ES-I3 (cell line): ENCODE measurements at regions not wholly inside any gene's neighbourhood (a gene's known extent, or its start where the extent isn't known, plus 50 kb on each side); places are given as distances from the start of the nearest gene placed in this dataset.

ENCODE experiments used
- H3K36me3 ChIP-seq: 2 replicates; pipeline ENCODE4 v1.6.1; 2013; ENCODE audit warnings: mild to moderate bottlenecking, low read length, control low read depth, moderate library complexity; ENCODE audit not compliant: insufficient read depth
- H3K4me1 ChIP-seq: 2 replicates; pipeline ENCODE4 v1.6.1; 2013; ENCODE audit warnings: mild to moderate bottlenecking, control low read depth, low read length; ENCODE audit not compliant: insufficient read depth
- H3K9ac ChIP-seq: 2 replicates; pipeline ENCODE4 v1.6.1; 2013; ENCODE audit warnings: low read depth, mild to moderate bottlenecking, low read length, moderate library complexity
- H3K9me3 ChIP-seq: 2 replicates; pipeline ENCODE4 v1.6.1; 2013; ENCODE audit warnings: mild to moderate bottlenecking, low read length, moderate library complexity; ENCODE audit not compliant: control insufficient read depth, insufficient read depth

DNA sequence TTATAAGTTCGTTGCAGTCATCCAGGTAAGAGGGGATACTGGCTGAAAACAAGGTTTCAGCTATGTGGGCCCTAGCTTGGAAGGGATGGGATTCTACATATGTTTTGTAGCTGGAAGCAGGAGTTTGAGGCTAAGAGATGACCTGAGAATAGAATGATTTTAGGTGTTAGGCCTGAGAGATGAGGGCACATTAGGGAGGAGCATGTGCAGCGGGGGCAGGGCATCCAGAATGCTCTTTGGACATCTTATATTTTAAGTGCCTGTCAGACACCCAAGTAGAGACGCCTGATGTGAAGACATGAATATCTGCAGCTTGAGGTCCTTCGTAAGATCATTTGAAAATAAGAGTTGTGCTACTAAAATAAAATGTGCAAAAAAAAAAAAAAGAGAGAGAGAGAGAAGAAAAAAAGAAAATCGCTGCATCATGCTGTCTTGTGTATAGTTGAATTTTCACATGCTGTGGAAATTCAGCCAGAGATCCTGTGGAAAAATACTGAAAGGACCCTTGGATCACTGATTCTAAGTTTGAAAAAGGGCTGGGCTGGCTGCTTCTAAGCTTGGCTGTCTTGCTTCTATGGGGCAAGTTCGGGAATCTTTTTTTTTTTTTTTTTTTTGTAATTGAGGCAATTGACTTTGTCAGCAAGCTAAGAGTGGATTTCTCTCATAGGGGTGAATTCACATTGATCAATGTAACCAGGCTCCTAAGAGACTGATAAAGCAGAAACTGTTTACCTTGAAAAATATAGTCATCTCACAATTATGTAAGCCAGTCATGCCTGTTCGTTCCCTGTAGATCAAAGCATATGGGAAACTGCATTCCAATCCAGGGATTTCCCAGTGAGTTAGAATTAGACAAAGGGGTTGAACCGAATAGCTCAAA is 341.0 kb upstream of the GATB start:
- H3K4me1 ChIP-seq = peaks cover 29% of the 10 kb centered on the region
- H3K9ac ChIP-seq = no peak overlapping the region
- no peaks in the 10 kb centered on the region for H3K36me3 ChIP-seq
- no peaks in the 10 kb centered on the region for H3K9me3 ChIP-seq

DNA sequence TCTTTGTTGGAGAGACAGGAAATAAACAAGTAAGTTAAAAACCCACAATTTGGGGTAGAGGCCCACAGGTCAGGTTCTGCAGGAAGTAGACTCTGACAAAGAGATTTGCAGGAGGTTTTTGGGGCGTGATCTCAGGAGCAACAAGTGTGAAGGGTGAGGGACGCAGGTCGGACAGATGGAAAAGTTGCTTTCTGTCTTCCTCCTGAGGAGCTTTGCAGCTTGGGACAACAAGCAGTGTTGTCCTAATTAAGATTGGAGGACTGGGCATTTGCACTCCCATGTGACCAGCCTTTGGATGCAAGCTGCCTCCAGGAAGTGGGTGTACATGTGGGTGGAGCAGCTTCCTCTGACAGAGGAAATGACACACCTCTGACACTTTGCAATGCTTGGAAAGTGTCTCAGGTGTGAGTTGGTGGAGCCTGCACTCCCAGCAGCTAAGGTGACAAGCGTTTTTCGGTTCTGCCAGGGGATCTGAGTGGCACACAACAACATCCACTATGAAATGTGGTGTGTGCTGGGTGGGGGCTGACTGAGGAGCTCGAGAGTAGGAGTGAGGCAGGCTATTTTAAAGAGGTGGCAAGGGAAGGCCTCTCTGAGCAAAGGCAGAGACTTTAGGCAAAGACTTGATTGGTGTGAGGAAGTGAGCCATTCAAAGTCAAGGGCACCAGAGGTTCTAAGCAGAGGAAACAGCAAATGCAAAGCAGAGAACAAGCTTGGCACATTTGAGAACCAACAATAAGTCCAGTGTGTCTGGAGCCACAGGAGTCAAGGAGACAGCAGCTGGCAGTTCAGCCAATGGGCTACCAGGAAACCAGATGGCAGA is 339.8 kb upstream of the GATB start:
- Histone ChIP-seq H3K9me3 (no peaks in the 10 kb centered on the region), H3K9ac (no peak overlapping the region), H3K4me1 (peaks cover 20% of the 10 kb centered on the region), H3K36me3 (no peaks in the 10 kb centered on the region)

DNA sequence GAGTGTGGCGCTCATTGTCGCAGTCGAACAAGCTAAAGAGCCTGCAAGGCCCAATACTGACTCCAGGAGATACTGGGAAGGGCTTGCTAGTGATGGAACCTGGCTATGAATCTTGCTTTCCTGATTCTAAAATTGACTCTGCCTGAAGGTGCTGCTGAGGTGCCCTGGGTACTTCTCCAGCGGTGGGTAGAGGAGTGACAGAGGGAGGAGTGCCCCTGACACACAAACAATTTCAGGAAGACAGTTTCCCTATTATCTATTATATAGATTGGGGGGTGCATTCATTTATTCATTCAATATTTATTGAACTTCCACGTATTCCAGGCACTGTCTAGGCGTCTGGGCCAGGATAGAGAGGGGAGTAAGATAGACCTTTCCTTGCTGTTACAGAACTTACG is 339.2 kb upstream of the GATB start:
- H3K9me3 ChIP-seq = no peaks in the 10 kb centered on the region
- peaks cover 22% of the 10 kb centered on the region for H3K4me1 ChIP-seq
- no peaks in the 10 kb centered on the region for H3K36me3 ChIP-seq
- no peak overlapping the region for H3K9ac ChIP-seq

GRCh38 chr4:152099555-152099954 is 338.7 kb upstream of the GATB start:
- Histone ChIP-seq H3K9me3 (no peaks in the 10 kb centered on the region), H3K9ac (no peak overlapping the region), H3K36me3 (no peaks in the 10 kb centered on the region), H3K4me1 (peaks cover 19% of the 10 kb centered on the region)

- Histone ChIP-seq H3K36me3 (no peaks in the 10 kb centered on the region), H3K4me1 (peaks cover 19% of the 10 kb centered on the region), H3K9me3 (no peaks in the 10 kb centered on the region), H3K9ac (no peak overlapping the region)
These were observed 338.2 kb upstream of the GATB start for GRCh38 chr4:152099061-152099425.

DNA sequence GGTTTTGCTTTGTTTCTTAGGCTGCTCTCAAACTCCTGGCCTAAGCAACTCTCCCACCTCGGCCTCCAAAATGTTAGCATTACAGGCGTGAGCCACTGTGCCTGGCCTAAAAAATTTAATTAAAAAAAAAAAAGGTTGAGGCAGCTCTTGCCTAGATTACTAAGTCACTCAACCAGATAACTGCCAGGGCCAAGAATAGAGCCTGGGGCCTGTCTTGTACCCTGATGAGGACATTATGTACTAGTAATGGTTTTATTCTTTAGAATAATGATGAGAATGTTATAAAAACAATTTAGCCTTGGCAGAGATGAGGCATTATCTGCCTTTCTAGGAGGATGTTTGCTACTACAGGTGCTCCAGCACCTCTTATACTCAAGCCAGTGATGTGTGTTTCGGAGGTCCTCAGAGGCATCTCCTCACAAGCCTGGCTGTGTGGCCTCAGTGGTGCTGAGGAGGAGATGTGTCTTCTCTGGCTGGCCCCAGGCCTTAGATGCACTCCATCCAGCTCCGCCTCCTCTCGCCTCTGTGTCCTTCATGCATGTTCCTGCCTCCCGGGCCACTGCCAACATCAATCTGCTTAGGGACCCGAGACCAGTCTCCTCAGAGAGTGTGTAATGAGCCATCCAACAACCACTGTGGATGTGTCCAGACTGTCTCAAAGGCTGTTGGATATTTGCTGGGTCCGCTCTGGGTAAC is 337.7 kb upstream of the GATB start:
- H3K36me3 ChIP-seq = no peaks in the 10 kb centered on the region
- H3K9ac ChIP-seq = no peak overlapping the region
- no peaks in the 10 kb centered on the region for H3K9me3 ChIP-seq
- peaks cover 19% of the 10 kb centered on the region for H3K4me1 ChIP-seq

DNA sequence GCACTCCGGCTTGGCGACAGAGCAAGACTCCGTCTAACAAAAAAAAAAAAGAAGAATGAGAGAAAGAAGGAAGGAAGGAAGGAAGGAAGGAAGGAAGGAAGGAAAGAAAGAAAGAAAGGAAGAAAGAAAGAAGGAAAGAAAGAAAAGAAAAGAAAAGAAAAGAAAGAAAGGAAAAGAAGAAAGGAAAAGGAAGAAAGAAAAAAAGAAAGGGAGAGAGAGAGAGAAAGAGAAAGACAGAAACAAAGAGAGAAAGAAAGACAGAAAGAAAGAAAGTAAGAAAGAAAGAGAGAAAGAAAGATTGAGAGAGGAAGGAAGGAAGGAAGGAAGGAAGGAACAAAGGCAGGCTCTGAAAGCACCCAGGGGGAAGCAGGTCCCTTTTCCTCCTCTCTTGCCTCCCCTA is 336.6 kb upstream of the GATB start:
- H3K9ac ChIP-seq = no peak overlapping the region
- H3K4me1 ChIP-seq = peaks cover 17% of the 10 kb centered on the region
- no peaks in the 10 kb centered on the region for H3K9me3 ChIP-seq

DNA sequence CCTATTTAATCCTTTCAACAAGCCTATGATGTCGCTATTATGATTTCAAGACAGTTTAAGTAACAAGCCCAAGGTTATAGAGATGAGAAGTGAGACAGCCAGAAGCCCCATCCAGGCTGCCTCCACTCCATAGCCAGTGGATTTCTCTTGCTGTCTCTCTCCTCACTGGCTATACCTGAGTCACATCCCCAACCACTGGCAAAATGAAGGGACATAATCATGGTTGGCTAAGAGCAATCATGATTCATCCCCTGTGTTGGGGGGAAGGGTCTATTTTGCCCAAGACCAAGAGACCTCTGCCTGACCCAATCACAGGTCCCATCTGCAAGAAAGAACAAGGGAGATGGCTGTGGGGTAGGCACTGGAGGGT is 334.9 kb upstream of the GATB start:
- Histone ChIP-seq H3K9me3 (no peaks in the 10 kb centered on the region), H3K9ac (no peak overlapping the region), H3K36me3 (no peaks in the 10 kb centered on the region), H3K4me1 (peaks cover 10% of the 10 kb centered on the region)

More for the DNA sequence above, 336.6 kb upstream of the GATB start:
- H3K36me3 ChIP-seq = no peaks in the 10 kb centered on the region

- H3K4me1 ChIP-seq = peaks cover 10% of the 10 kb centered on the region
- no peak overlapping the region for H3K9ac ChIP-seq
- no peaks in the 10 kb centered on the region for H3K9me3 ChIP-seq
- no peaks in the 10 kb centered on the region for H3K36me3 ChIP-seq
These were observed 334.3 kb upstream of the GATB start for GRCh38 chr4:152094970-152095700.

DNA sequence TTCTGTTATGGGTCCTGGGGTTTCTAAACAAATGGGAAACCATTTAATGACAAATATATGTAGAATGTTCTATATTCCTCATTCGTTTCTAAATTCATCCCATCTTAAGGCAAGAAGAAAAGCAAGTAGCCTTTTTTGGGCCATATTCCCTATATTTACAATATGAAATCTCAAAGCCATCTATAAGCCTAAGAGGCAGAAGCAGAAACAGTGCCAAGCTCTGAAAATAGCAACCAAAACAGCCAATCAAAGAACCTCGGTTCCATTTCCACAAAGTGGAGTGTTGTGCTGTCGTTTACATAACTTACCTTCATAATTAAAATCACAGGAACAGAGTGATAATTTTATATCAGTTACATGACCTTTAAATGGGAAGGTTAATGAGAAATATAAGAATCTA is 330.6 kb upstream of the GATB start:
- Histone ChIP-seq H3K9me3 (no peaks in the 10 kb centered on the region), H3K4me1 (peaks cover 10% of the 10 kb centered on the region), H3K36me3 (no peaks in the 10 kb centered on the region), H3K9ac (no peak overlapping the region)

DNA sequence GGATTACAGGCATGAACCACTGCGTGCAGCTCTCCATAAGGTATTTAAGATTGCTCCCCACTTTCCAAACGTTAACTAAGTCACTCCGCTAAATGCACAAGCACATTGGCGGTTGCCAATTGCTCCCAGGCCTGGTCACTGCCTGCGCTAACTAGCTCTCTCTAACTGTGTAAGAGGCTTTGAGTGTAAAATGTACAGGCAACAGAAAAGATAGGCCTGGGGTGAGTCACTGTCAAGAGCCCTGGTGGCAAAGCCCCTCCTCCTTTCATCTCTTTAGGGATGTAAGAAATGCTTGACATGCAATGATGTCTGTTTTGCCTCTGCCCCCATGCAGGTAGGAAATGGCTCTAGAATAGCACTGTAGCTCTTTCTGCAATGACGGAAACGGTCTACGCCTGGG is 329.7 kb upstream of the GATB start:
- no peak overlapping the region for H3K9ac ChIP-seq
- H3K36me3 ChIP-seq = no peaks in the 10 kb centered on the region
- no peaks in the 10 kb centered on the region for H3K9me3 ChIP-seq
- H3K4me1 ChIP-seq = peaks cover 10% of the 10 kb centered on the region

GRCh38 chr4:152089584-152089983 is 328.8 kb upstream of the GATB start:
- no peaks in the 10 kb centered on the region for H3K36me3 ChIP-seq
- H3K9ac ChIP-seq = no peak overlapping the region
- no peaks in the 10 kb centered on the region for H3K9me3 ChIP-seq
- H3K4me1 ChIP-seq = peaks cover 5% of the 10 kb centered on the region

DNA sequence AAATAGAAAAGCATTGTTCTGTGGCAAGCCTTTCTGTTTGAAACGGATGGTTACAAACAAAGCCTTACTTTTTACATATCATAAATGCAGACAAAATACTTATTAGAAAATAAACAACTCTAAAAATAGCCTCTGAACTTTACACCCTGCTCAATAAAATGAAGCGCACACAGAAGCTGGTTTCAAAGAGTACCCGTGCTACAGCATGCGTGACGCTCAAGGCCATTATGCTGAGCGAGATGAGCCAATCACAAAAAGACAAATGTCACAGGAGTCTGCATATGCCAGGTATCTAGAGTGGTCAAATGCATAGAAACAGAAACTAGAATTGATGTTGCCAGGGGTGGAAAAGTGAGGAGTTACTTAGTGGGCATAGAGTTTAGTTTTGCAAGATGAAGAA is 326.5 kb upstream of the GATB start:
- Histone ChIP-seq H3K36me3 (no peaks in the 10 kb centered on the region), H3K9me3 (no peaks in the 10 kb centered on the region), H3K4me1 (peaks cover 5% of the 10 kb centered on the region), H3K9ac (no peak overlapping the region)

DNA sequence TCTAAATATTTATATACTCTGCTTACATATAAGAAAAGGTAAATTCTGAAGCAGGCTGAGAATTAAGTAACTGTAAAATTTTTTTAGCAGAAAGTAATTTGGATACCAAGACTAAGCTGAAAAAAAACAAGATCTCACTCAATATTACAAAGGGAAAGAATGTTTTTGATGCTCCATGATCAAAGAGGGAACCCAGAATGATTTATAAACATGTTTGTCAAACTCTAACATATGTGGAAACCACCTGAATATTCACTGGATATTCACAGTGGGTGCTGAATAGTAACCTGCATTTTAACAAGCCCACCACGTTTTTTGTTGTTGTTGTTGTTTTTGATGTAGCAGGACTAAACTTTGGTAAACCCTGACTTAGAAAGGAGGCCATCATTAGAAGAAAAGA is 324.9 kb upstream of the GATB start:
- H3K36me3 ChIP-seq = no peaks in the 10 kb centered on the region
- peaks cover under 1% of the 10 kb centered on the region; the same call in 1 of the 2 replicates for H3K4me1 ChIP-seq
- H3K9ac ChIP-seq = no peak overlapping the region
- no peaks in the 10 kb centered on the region for H3K9me3 ChIP-seq
